SU-DHL-6 (cell line): ENCODE measurements at regions not wholly inside any gene's neighbourhood (a gene's known extent, or its start where the extent isn't known, plus 50 kb on each side); places are given as distances from the start of the nearest gene placed in this dataset.

Source experiments
- H2AFZ ChIP-seq: fragments of 200-600 bp; sonication (generic); 2 replicates; pipeline ENCODE4 v1.6.1; 2014; ENCODE audit warnings: low read depth, mild to moderate bottlenecking, moderate library complexity, mixed read lengths, antibody characterized with exemption, low read length; ENCODE audit not compliant: severe bottlenecking
- H3F3A ChIP-seq: fragments of 200-600 bp; shearing (Covaris generic); 2 replicates; pipeline ENCODE4 v1.6.0; 2016; ENCODE audit warnings: antibody characterized with exemption, mild to moderate bottlenecking; ENCODE audit not compliant: insufficient read depth
- H3K27ac ChIP-seq: fragments of 200-600 bp; sonication (generic); 2 replicates; pipeline ENCODE4 v1.5.1; 2016; ENCODE audit warnings: low read depth, mild to moderate bottlenecking, low read length, moderate library complexity, mixed read lengths
- H3K27me3 ChIP-seq: fragments of 200-600 bp; sonication (generic), shearing (Covaris generic); 2 replicates; pipeline ENCODE4 v1.6.0; 2014; ENCODE audit warnings: mild to moderate bottlenecking, low read length
- H3K36me3 ChIP-seq: fragments of 200-600 bp; sonication (generic); 2 replicates; pipeline ENCODE4 v1.6.1; 2014; ENCODE audit warnings: mild to moderate bottlenecking, low read length, mixed read lengths
- H3K4me2 ChIP-seq: fragments of 300-600, 200-600 bp; shearing (Covaris generic), sonication (generic); 2 replicates; pipeline ENCODE4 v1.6.0; 2014; ENCODE audit warnings: low read length, low read depth, mild to moderate bottlenecking; ENCODE audit not compliant: poor library complexity, severe bottlenecking
- H3K4me3 ChIP-seq: fragments of 200-600 bp; sonication (generic); 2 replicates; pipeline ENCODE4 v1.5.1; 2014; ENCODE audit warnings: antibody characterized with exemption, low read length, mild to moderate bottlenecking, mixed read lengths; ENCODE audit not compliant: insufficient read depth, poor library complexity, severe bottlenecking
- H3K79me2 ChIP-seq: fragments of 200-600 bp; sonication (generic); 2 replicates; pipeline ENCODE4 v1.6.1; 2014; ENCODE audit warnings: mild to moderate bottlenecking, low read length, moderate library complexity; ENCODE audit not compliant: insufficient read depth
- H3K9ac ChIP-seq: fragments of 200-600 bp; sonication (generic); 2 replicates; pipeline ENCODE4 v1.7.0; 2014; ENCODE audit warnings: mild to moderate bottlenecking, low read length
- H3K9me2 ChIP-seq: fragments of 200-600 bp; sonication (generic); replicated peaks from 2 replicates; pipeline ENCODE4 v1.6.1; 2014; ENCODE audit warnings: low read length; ENCODE audit not compliant: insufficient read depth
- H3K9me3 ChIP-seq: fragments of 200-600 bp; sonication (generic); 2 replicates; pipeline ENCODE4 v1.6.1; 2014; ENCODE audit warnings: low read length, mixed read lengths; ENCODE audit not compliant: insufficient read depth
- H4K20me1 ChIP-seq: fragments of 200-600 bp; sonication (generic); 2 replicates; pipeline ENCODE4 v1.6.1; 2014; ENCODE audit warnings: low read depth, mild to moderate bottlenecking, antibody characterized with exemption, low read length, moderate library complexity, mixed read lengths
- CTCF ChIP-seq: fragments of 200-600 bp; sonication (generic); IDR thresholded peaks from one replicate; pipeline ENCODE4 v1.5.1; 2017; ENCODE audit warnings: antibody characterized with exemption, mild to moderate bottlenecking, low read length, moderate library complexity; ENCODE audit not compliant: insufficient read depth, poor library complexity, severe bottlenecking
- EZH2phosphoT487 ChIP-seq: fragments of 200-600 bp; sonication (generic), shearing (Covaris generic); conservative IDR thresholded peaks from 2 replicates; pipeline ENCODE4 v1.6.1; 2018; ENCODE audit warnings: mild to moderate bottlenecking, antibody characterized with exemption, low read length, moderate library complexity, mixed read lengths

- Histone ChIP-seq H3K9me2 (no peaks in the 10 kb centered on the region), H2AFZ (no peak overlapping the region), H4K20me1 (no peaks in the 10 kb centered on the region), H3K4me2 (no peak overlapping the region), H3K27me3 (no peaks in the 10 kb centered on the region), H3K9ac (no peak overlapping the region), H3K9me3 (no peaks in the 10 kb centered on the region), H3K79me2 (no peaks in the 10 kb centered on the region), H3K36me3 (no peaks in the 10 kb centered on the region), H3K4me3 (no peak overlapping the region), H3K27ac (no peak overlapping the region), H3F3A (no peaks in the 10 kb centered on the region)
- TF ChIP-seq EZH2phosphoT487 (no peak), CTCF (no peak)
These were observed 79.0 kb upstream of the GPR26 start for GRCh38 chr10:123587110-123587509.

GRCh38 chr10:123588386-123588914 lies 77.7 kb upstream of the GPR26 start:
- Histone ChIP-seq H3F3A (no peaks in the 10 kb centered on the region), H3K36me3 (no peaks in the 10 kb centered on the region), H3K4me2 (no peak overlapping the region), H2AFZ (no peak overlapping the region), H3K27me3 (no peaks in the 10 kb centered on the region), H4K20me1 (no peaks in the 10 kb centered on the region), H3K27ac (no peak overlapping the region), H3K9me3 (no peaks in the 10 kb centered on the region), H3K9ac (no peak overlapping the region), H3K9me2 (no peaks in the 10 kb centered on the region), H3K79me2 (no peaks in the 10 kb centered on the region), H3K4me3 (no peak overlapping the region)
- TF ChIP-seq CTCF (no peak), EZH2phosphoT487 (no peak)

- Histone ChIP-seq H3F3A (no peaks in the 10 kb centered on the region), H2AFZ (no peak overlapping the region), H3K9me3 (no peaks in the 10 kb centered on the region), H3K9me2 (no peaks in the 10 kb centered on the region), H4K20me1 (no peaks in the 10 kb centered on the region), H3K27me3 (no peaks in the 10 kb centered on the region), H3K9ac (no peak overlapping the region), H3K27ac (no peak overlapping the region), H3K79me2 (no peaks in the 10 kb centered on the region), H3K36me3 (no peaks in the 10 kb centered on the region), H3K4me2 (no peak overlapping the region), H3K4me3 (no peak overlapping the region)
- TF ChIP-seq CTCF = no peak
- no peak for TF ChIP-seq EZH2phosphoT487
These were observed 70.5 kb upstream of the GPR26 start for GRCh38 chr10:123595661-123596060.
